ENCODE measurements at regions not wholly inside any gene's neighbourhood (a gene's known extent, or its start where the extent isn't known, plus 50 kb on each side); places are given as distances from the start of the nearest gene placed in this dataset.

GRCh38 chr12:76265424-76266180, 82.6 kb downstream of the BBS10 start:
- H3K9me3 ChIP-seq (ENCODE audit: control extremely low read depth in 1 of 5, control insufficient read depth in 4 of 5, insufficient read depth in 2 of 5, low read depth in 1 of 5, low read length in 4 of 5), result peaks cover 0 to 2% (median 0%) of the 10 kb centered on the region in 5 experiments
- DNase-seq, result no peak
- H3K27me3 ChIP-seq (replicated peaks in 2 of 5; ENCODE audit: control insufficient read depth in 4 of 5, insufficient read depth in 5 of 5, low read length in 4 of 5), result peaks cover 0 to 2% (median 0%) of the 10 kb centered on the region in 5 experiments
- no peaks in the 10 kb centered on the region for H3K36me3 ChIP-seq (ENCODE audit: control insufficient read depth in 4 of 4, insufficient read depth in 4 of 4, low read length in 3 of 4)
- no peak overlapping the region for H3K27ac ChIP-seq (ENCODE audit: insufficient read depth in 1 of 2, low read depth in 1 of 2, low read length in 2 of 2, poor library complexity in 1 of 2, severe bottlenecking in 2 of 2)
- WGBS (ENCODE audit: insufficient coverage), result 67% methylated on average over 1 of the region's 3 CpGs
- ChIA-PET POLR2A (interaction anchor here (0.6 kb wide), 1 partner anchor 71 kb away, joined by 3 read pairs; no protein-coding TSS in a partner anchor), CTCF (no interaction called here)
- H3K4me3 ChIP-seq (ENCODE audit: control insufficient read depth in 1 of 7, extremely low read depth in 1 of 7, insufficient read depth in 4 of 7, low read depth in 2 of 7, low read length in 6 of 7), result no peak overlapping the region
- H3K4me1 ChIP-seq (ENCODE audit: control extremely low read depth in 1 of 4, control insufficient read depth in 4 of 4, insufficient read depth in 4 of 4, low read length in 3 of 4), result no peaks in the 10 kb centered on the region

DNA sequence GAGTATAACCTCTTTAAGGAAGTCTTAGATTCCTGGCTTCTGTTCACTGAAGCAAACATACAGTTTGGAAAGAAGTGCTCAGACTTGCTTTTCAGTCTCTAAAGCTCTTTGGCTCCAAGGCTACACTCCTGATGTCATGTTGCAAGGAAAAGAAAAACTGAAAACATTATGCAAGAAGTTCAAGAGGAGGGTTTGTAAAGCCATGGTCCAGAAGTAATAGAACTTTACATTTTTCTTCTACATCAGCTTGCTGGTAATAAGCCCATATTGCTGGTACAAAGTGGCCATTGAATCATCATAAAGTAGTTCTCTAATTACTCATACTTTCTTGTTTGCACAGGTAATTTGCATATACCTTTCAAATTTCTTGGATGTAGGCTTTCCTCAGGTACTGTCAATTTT, 83.6 kb downstream of the BBS10 start:
- Histone ChIP-seq H3K9me3 (ENCODE audit: control extremely low read depth in 1 of 5, control insufficient read depth in 4 of 5, insufficient read depth in 2 of 5, low read depth in 1 of 5, low read length in 4 of 5) (peaks cover 0 to 2% (median 0%) of the 10 kb centered on the region in 5 experiments), H3K4me1 (ENCODE audit: control extremely low read depth in 1 of 4, control insufficient read depth in 4 of 4, insufficient read depth in 4 of 4, low read length in 3 of 4) (no peaks in the 10 kb centered on the region), H3K27ac (ENCODE audit: insufficient read depth in 1 of 2, low read depth in 1 of 2, low read length in 2 of 2, poor library complexity in 1 of 2, severe bottlenecking in 2 of 2) (no peak overlapping the region), H3K4me3 (ENCODE audit: control insufficient read depth in 1 of 7, extremely low read depth in 1 of 7, insufficient read depth in 4 of 7, low read depth in 2 of 7, low read length in 6 of 7) (no peak overlapping the region), H3K27me3 (replicated peaks in 2 of 5; ENCODE audit: control insufficient read depth in 4 of 5, insufficient read depth in 5 of 5, low read length in 4 of 5) (peaks cover 0 to 2% (median 0%) of the 10 kb centered on the region in 5 experiments), H3K36me3 (ENCODE audit: control insufficient read depth in 4 of 4, insufficient read depth in 4 of 4, low read length in 3 of 4) (no peaks in the 10 kb centered on the region)
- ChIA-PET POLR2A (no interaction called here), CTCF (no interaction called here)
- no peak for DNase-seq

DNA sequence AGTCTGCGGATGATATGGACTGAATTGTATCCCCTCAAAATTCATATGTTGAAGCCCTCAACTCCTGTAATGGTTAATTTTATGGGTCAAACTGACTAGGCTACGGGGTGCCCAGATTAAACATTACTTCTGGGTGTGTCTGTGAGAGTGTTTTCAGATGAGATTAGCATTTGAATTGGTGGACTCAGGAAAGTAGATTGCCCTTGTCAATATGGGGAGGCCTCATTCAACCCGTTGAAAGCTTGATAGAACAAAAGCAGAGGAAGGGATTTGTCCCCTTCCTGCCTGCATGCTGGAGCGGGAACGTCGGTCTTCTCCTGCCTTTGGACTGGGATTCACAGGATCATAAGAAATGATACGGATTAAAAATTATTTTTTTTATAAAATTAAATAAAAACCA, 84.5 kb downstream of the BBS10 start:
- CTCF ChIA-PET, result no interaction called here
- H3K27ac ChIP-seq (ENCODE audit: insufficient read depth in 1 of 2, low read depth in 1 of 2, low read length in 2 of 2, poor library complexity in 1 of 2, severe bottlenecking in 2 of 2), result no peak overlapping the region
- WGBS (ENCODE audit: insufficient coverage), result 74% methylated on average over 3 of the region's 7 CpGs
- H3K4me1 ChIP-seq (ENCODE audit: control extremely low read depth in 1 of 4, control insufficient read depth in 4 of 4, insufficient read depth in 4 of 4, low read length in 3 of 4), result no peaks in the 10 kb centered on the region
- POLR2A ChIA-PET, result no interaction called here
- no peaks in the 10 kb centered on the region for H3K36me3 ChIP-seq (ENCODE audit: control insufficient read depth in 4 of 4, insufficient read depth in 4 of 4, low read length in 3 of 4)
- no peak overlapping the region for H3K4me3 ChIP-seq (ENCODE audit: control insufficient read depth in 1 of 7, extremely low read depth in 1 of 7, insufficient read depth in 4 of 7, low read depth in 2 of 7, low read length in 6 of 7)
- H3K27me3 ChIP-seq (replicated peaks in 2 of 5; ENCODE audit: control insufficient read depth in 4 of 5, insufficient read depth in 5 of 5, low read length in 4 of 5), result peaks cover 0 to 2% (median 0%) of the 10 kb centered on the region in 5 experiments
- no peak for DNase-seq
- peaks cover 0 to 2% (median 0%) of the 10 kb centered on the region in 5 experiments for H3K9me3 ChIP-seq (ENCODE audit: control extremely low read depth in 1 of 5, control insufficient read depth in 4 of 5, insufficient read depth in 2 of 5, low read depth in 1 of 5, low read length in 4 of 5)

- Histone ChIP-seq H3K4me1 (ENCODE audit: control extremely low read depth in 1 of 4, control insufficient read depth in 4 of 4, insufficient read depth in 4 of 4, low read length in 3 of 4) (no peaks in the 10 kb centered on the region), H3K9me3 (ENCODE audit: control extremely low read depth in 1 of 5, control insufficient read depth in 4 of 5, insufficient read depth in 2 of 5, low read depth in 1 of 5, low read length in 4 of 5) (peaks cover 0 to 2% (median 0%) of the 10 kb centered on the region in 5 experiments), H3K4me3 (ENCODE audit: control insufficient read depth in 1 of 7, extremely low read depth in 1 of 7, insufficient read depth in 4 of 7, low read depth in 2 of 7, low read length in 6 of 7) (no peak overlapping the region), H3K27ac (ENCODE audit: insufficient read depth in 1 of 2, low read depth in 1 of 2, low read length in 2 of 2, poor library complexity in 1 of 2, severe bottlenecking in 2 of 2) (no peak overlapping the region), H3K27me3 (replicated peaks in 2 of 5; ENCODE audit: control insufficient read depth in 4 of 5, insufficient read depth in 5 of 5, low read length in 4 of 5) (peaks cover 0 to 2% (median 0%) of the 10 kb centered on the region in 5 experiments), H3K36me3 (ENCODE audit: control insufficient read depth in 4 of 4, insufficient read depth in 4 of 4, low read length in 3 of 4) (no peaks in the 10 kb centered on the region)
- CTCF ChIA-PET, result interaction anchor here (0.7 kb wide), 1 partner anchor 672 kb away, joined by 5 read pairs; no protein-coding TSS in a partner anchor
- 100% methylated on average over 1 of the region's 1 CpG for WGBS (ENCODE audit: insufficient coverage)
- POLR2A ChIA-PET, result no interaction called here
- no peak for DNase-seq
Observed at GRCh38 chr12:76260390-76260748, 87.8 kb downstream of the BBS10 start.

DNA sequence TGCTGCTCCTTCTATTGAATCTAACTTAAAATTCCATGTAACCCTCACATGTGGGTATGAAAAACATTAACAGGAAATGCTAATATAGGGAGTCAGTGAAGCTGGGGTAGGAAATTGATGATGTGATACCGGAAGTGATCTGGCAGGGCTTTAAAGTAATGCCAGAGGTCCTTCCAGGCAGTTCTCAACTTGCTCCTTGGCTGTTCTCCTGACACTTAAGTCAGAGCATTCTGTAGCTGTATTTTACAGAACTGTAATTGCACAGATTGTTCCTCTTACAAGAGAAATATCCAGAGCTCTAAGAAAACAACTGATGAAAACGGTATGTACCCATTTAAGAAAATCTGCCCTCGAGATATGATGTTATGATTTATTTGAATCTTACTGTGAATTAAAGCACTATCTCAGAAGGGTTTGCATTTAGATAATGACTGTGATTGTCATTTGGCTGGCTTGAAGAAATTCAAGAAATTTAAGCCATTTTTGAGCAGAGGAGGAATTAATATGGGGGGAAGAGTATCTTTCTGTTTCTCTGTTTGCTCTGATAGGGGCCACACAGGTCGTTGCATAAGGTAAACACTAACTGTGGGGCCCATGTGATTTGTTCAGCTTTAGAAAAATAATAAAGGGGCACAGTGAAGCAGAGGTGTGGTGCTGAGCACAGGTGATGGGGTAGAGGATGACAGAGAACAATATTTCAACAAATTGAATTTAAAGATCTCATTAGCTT, 88.4 kb downstream of the BBS10 start:
- H3K9me3 ChIP-seq (ENCODE audit: control extremely low read depth in 1 of 5, control insufficient read depth in 4 of 5, insufficient read depth in 2 of 5, low read depth in 1 of 5, low read length in 4 of 5), result peaks cover 0 to 2% (median 0%) of the 10 kb centered on the region in 5 experiments
- H3K4me3 ChIP-seq (ENCODE audit: control insufficient read depth in 1 of 7, extremely low read depth in 1 of 7, insufficient read depth in 4 of 7, low read depth in 2 of 7, low read length in 6 of 7), result no peak overlapping the region
- 86% methylated on average over 2 of the region's 4 CpGs for WGBS (ENCODE audit: insufficient coverage)
- no peak overlapping the region for H3K27ac ChIP-seq (ENCODE audit: insufficient read depth in 1 of 2, low read depth in 1 of 2, low read length in 2 of 2, poor library complexity in 1 of 2, severe bottlenecking in 2 of 2)
- POLR2A ChIA-PET, result no interaction called here
- no peak for DNase-seq
- CTCF ChIA-PET, result interaction anchor here (0.6 to 0.7 kb wide), 2 partner anchors 671 to 1539 kb away, joined by 3 to 5 read pairs; no protein-coding TSS in a partner anchor
- H3K36me3 ChIP-seq (ENCODE audit: control insufficient read depth in 4 of 4, insufficient read depth in 4 of 4, low read length in 3 of 4), result no peaks in the 10 kb centered on the region
- H3K4me1 ChIP-seq (ENCODE audit: control extremely low read depth in 1 of 4, control insufficient read depth in 4 of 4, insufficient read depth in 4 of 4, low read length in 3 of 4), result no peaks in the 10 kb centered on the region
- H3K27me3 ChIP-seq (replicated peaks in 2 of 5; ENCODE audit: control insufficient read depth in 4 of 5, insufficient read depth in 5 of 5, low read length in 4 of 5), result peaks cover 0 to 2% (median 0%) of the 10 kb centered on the region in 5 experiments

GRCh38 chr12:76259106-76259505, 89.1 kb downstream of the BBS10 start:
- CTCF ChIA-PET, result interaction anchor here (0.6 kb wide), 1 partner anchor 1538 kb away, joined by 3 read pairs; no protein-coding TSS in a partner anchor
- no peaks in the 10 kb centered on the region for H3K36me3 ChIP-seq (ENCODE audit: control insufficient read depth in 4 of 4, insufficient read depth in 4 of 4, low read length in 3 of 4)
- DNase-seq, result no peak
- H3K27me3 ChIP-seq (replicated peaks in 2 of 5; ENCODE audit: control insufficient read depth in 4 of 5, insufficient read depth in 5 of 5, low read length in 4 of 5), result peaks cover 0 to 2% (median 0%) of the 10 kb centered on the region in 5 experiments
- peaks cover 0 to 2% (median 0%) of the 10 kb centered on the region in 5 experiments for H3K9me3 ChIP-seq (ENCODE audit: control extremely low read depth in 1 of 5, control insufficient read depth in 4 of 5, insufficient read depth in 2 of 5, low read depth in 1 of 5, low read length in 4 of 5)
- WGBS (ENCODE audit: insufficient coverage), result no CpG with 5 or more reads among the region's 1 CpG
- H3K4me1 ChIP-seq (ENCODE audit: control extremely low read depth in 1 of 4, control insufficient read depth in 4 of 4, insufficient read depth in 4 of 4, low read length in 3 of 4), result no peaks in the 10 kb centered on the region
- no peak overlapping the region for H3K27ac ChIP-seq (ENCODE audit: insufficient read depth in 1 of 2, low read depth in 1 of 2, low read length in 2 of 2, poor library complexity in 1 of 2, severe bottlenecking in 2 of 2)
- POLR2A ChIA-PET, result no interaction called here
- no peak overlapping the region for H3K4me3 ChIP-seq (ENCODE audit: control insufficient read depth in 1 of 7, extremely low read depth in 1 of 7, insufficient read depth in 4 of 7, low read depth in 2 of 7, low read length in 6 of 7)

GRCh38 chr12:76256904-76257303, 91.3 kb downstream of the BBS10 start:
- ChIA-PET CTCF (no interaction called here), POLR2A (no interaction called here)
- Histone ChIP-seq H3K4me3 (ENCODE audit: control insufficient read depth in 1 of 7, extremely low read depth in 1 of 7, insufficient read depth in 4 of 7, low read depth in 2 of 7, low read length in 6 of 7) (no peak overlapping the region), H3K27me3 (replicated peaks in 2 of 5; ENCODE audit: control insufficient read depth in 4 of 5, insufficient read depth in 5 of 5, low read length in 4 of 5) (peaks cover 0 to 2% (median 0%) of the 10 kb centered on the region in 5 experiments), H3K36me3 (ENCODE audit: control insufficient read depth in 4 of 4, insufficient read depth in 4 of 4, low read length in 3 of 4) (no peaks in the 10 kb centered on the region), H3K9me3 (ENCODE audit: control extremely low read depth in 1 of 5, control insufficient read depth in 4 of 5, insufficient read depth in 2 of 5, low read depth in 1 of 5, low read length in 4 of 5) (peaks cover 0 to under 1% (median 0%) of the 10 kb centered on the region in 5 experiments), H3K4me1 (ENCODE audit: control extremely low read depth in 1 of 4, control insufficient read depth in 4 of 4, insufficient read depth in 4 of 4, low read length in 3 of 4) (no peaks in the 10 kb centered on the region), H3K27ac (ENCODE audit: insufficient read depth in 1 of 2, low read depth in 1 of 2, low read length in 2 of 2, poor library complexity in 1 of 2, severe bottlenecking in 2 of 2) (no peak overlapping the region)
- no peak for DNase-seq
- 100% methylated on average over 1 of the region's 1 CpG for WGBS (ENCODE audit: insufficient coverage)
